ENCODE measurements at regions not wholly inside any gene's neighbourhood (a gene's known extent, or its start where the extent isn't known, plus 50 kb on each side); places are given as distances from the start of the nearest gene placed in this dataset.
"Not testable (repeated sequence)": the region's sequence is repeated elsewhere in the genome, so short reads cannot be mapped to it uniquely, and the experiment has no call there.

GRCh38 chr10:107516349-107516748, 351.8 kb upstream of the SORCS1 start:
- no peak for TF ChIP-seq NFE2L2 (IDR thresholded peaks at IDR 0.05; ENCODE audit: low read depth, low read length)
- TF ChIP-seq BHLHE40 (IDR thresholded peaks at IDR 0.05; ENCODE audit: low read depth, low read length) = no peak
- TF ChIP-seq MXI1 (IDR thresholded peaks at IDR 0.05; ENCODE audit: borderline replicate concordance, low read depth, low read length) = no peak
- no peak for TF ChIP-seq RAD21 (IDR thresholded peaks at IDR 0.05; ENCODE audit: low read length)
- TF ChIP-seq ELK1 (IDR thresholded peaks at IDR 0.05; ENCODE audit: borderline replicate concordance, low read depth, low read length) = no peak
- no peak for TF ChIP-seq RFX5 (IDR thresholded peaks at IDR 0.05; ENCODE audit: low read depth, low read length)
- no peak for TF ChIP-seq MAFK (IDR thresholded peaks at IDR 0.05; ENCODE audit: low read depth, low read length)
- no peak for TF ChIP-seq POLR2A (IDR thresholded peaks at IDR 0.05; ENCODE audit: low read depth, low read length)
- no peak for TF ChIP-seq FOS (IDR thresholded peaks at IDR 0.05; ENCODE audit: low read depth, low read length)
- no peak for TF ChIP-seq CHD1 (IDR thresholded peaks at IDR 0.05; ENCODE audit: low read depth, low read length)
- H2AK9ac ChIP-seq (replicated peaks; ENCODE audit: low read depth, low read length, poor library complexity) = no peak overlapping the region
- H2BK5ac ChIP-seq (ENCODE audit: low read depth, low read length, poor library complexity, severe bottlenecking) = no peak overlapping the region
- no peak overlapping the region for H3K14ac ChIP-seq (replicated peaks; ENCODE audit: low read depth, low read length)
- H3K9me1 ChIP-seq (ENCODE audit: insufficient read depth, low read length) = no peaks in the 10 kb centered on the region
- H3K4ac ChIP-seq (ENCODE audit: low read depth, low read length) = no peak overlapping the region
- no CpG with 5 or more reads among the region's 4 CpGs for WGBS, 2 experiments (ENCODE audit: extremely low coverage in 2 of 2, insufficient read length in 1 of 2)
- H3K18ac ChIP-seq (ENCODE audit: low read depth, low read length) = no peak overlapping the region
- no peak overlapping the region for H3K27ac ChIP-seq (ENCODE audit: insufficient read depth, low read length)
- dilution Hi-C loops (cut with HindIII; ENCODE audit: low sequenced_read_pairs, unreplicated experiment) = no loop called here
- H2AFZ ChIP-seq (replicated peaks; ENCODE audit: low read length, poor library complexity) = no peak overlapping the region
- no peak overlapping the region for H3K4me2 ChIP-seq (ENCODE audit: low read depth, low read length)
- intact Hi-C loops (cut with micrococcal nuclease) = no loop called here
- no peaks in the 10 kb centered on the region for H3K4me1 ChIP-seq (ENCODE audit: control insufficient read depth, insufficient read depth, low read length)
- no peak overlapping the region for H4K5ac ChIP-seq (ENCODE audit: low read depth, low read length)
- H4K8ac ChIP-seq (ENCODE audit: low read depth in 2 of 2, low read length in 2 of 2) = no peak overlapping the region
- DNase-seq = no peak
- ATAC-seq (ENCODE audit: low read depth) = no peak
- no peak overlapping the region for H2AK5ac ChIP-seq (ENCODE audit: low read depth, low read length)
- POLR2A ChIA-PET (ENCODE audit: unreplicated experiment) = no interaction called here
- H3K56ac ChIP-seq (ENCODE audit: extremely low read depth, insufficient read depth, low read length) = no peak overlapping the region
- no peak overlapping the region for H3K4me3 ChIP-seq (ENCODE audit: insufficient read depth, low read depth, low read length)
- no peak overlapping the region for H2BK15ac ChIP-seq (ENCODE audit: low read depth, low read length)
- no TSS peak for BruUV-seq (replicated peaks)
- H3K27me3 ChIP-seq (ENCODE audit: control insufficient read depth, insufficient read depth, low read length) = no peaks in the 10 kb centered on the region
- no peak overlapping the region for H2BK120ac ChIP-seq (ENCODE audit: low read depth, low read length)
- no peak overlapping the region for H2BK20ac ChIP-seq (ENCODE audit: low read depth, low read length)
- H3K23ac ChIP-seq (ENCODE audit: low read depth, low read length) = no peak overlapping the region
- in situ Hi-C loops (cut with MboI; ENCODE audit: low sequenced_read_pairs) = no loop called here
- H3K9me3 ChIP-seq (ENCODE audit: control insufficient read depth, insufficient read depth, low read length) = peaks cover 6% of the 10 kb centered on the region
- CTCF ChIA-PET = no interaction called here
- no peaks in the 10 kb centered on the region for H3K36me3 ChIP-seq (ENCODE audit: control insufficient read depth, insufficient read depth, low read length)
- no peak overlapping the region for H3K9ac ChIP-seq (ENCODE audit: low read depth, low read length)
- no peaks in the 10 kb centered on the region for H4K20me1 ChIP-seq (ENCODE audit: insufficient read depth, low read length)
- no peaks in the 10 kb centered on the region for H3K79me1 ChIP-seq (ENCODE audit: low read depth in 1 of 2, low read length in 2 of 2)
- no peak overlapping the region for H4K91ac ChIP-seq (ENCODE audit: insufficient read depth, low read depth, low read length)

GRCh38 chr10:107504011-107504410, 339.5 kb upstream of the SORCS1 start:
- H2AK5ac ChIP-seq (ENCODE audit: low read depth, low read length); H4K8ac ChIP-seq (ENCODE audit: low read depth in 2 of 2, low read length in 2 of 2); CTCF ChIA-PET; H2BK5ac ChIP-seq (ENCODE audit: low read depth, low read length, poor library complexity, severe bottlenecking); DNase-seq; BruUV-seq (replicated peaks); H2AK9ac ChIP-seq (replicated peaks; ENCODE audit: low read depth, low read length, poor library complexity); H3K9ac ChIP-seq (ENCODE audit: low read depth, low read length); H3K36me3 ChIP-seq (ENCODE audit: control insufficient read depth, insufficient read depth, low read length); H4K5ac ChIP-seq (ENCODE audit: low read depth, low read length); dilution Hi-C loops (cut with HindIII; ENCODE audit: low sequenced_read_pairs, unreplicated experiment); H4K91ac ChIP-seq (ENCODE audit: insufficient read depth, low read depth, low read length); H3K18ac ChIP-seq (ENCODE audit: low read depth, low read length); H2AFZ ChIP-seq (replicated peaks; ENCODE audit: low read length, poor library complexity); POLR2A ChIA-PET (ENCODE audit: unreplicated experiment); H3K79me1 ChIP-seq (ENCODE audit: low read depth in 1 of 2, low read length in 2 of 2); H3K56ac ChIP-seq (ENCODE audit: extremely low read depth, insufficient read depth, low read length); H3K4me2 ChIP-seq (ENCODE audit: low read depth, low read length); H3K14ac ChIP-seq (replicated peaks; ENCODE audit: low read depth, low read length); H2BK120ac ChIP-seq (ENCODE audit: low read depth, low read length); H3K27me3 ChIP-seq (ENCODE audit: control insufficient read depth, insufficient read depth, low read length); H3K4me3 ChIP-seq (ENCODE audit: insufficient read depth, low read depth, low read length); H4K20me1 ChIP-seq (ENCODE audit: insufficient read depth, low read length); H3K9me3 ChIP-seq (ENCODE audit: control insufficient read depth, insufficient read depth, low read length); H3K23ac ChIP-seq (ENCODE audit: low read depth, low read length); ATAC-seq (ENCODE audit: low read depth); H3K27ac ChIP-seq (ENCODE audit: insufficient read depth, low read length); in situ Hi-C loops (cut with MboI; ENCODE audit: low sequenced_read_pairs); H3K9me1 ChIP-seq (ENCODE audit: insufficient read depth, low read length); H2BK15ac ChIP-seq (ENCODE audit: low read depth, low read length); H3K4me1 ChIP-seq (ENCODE audit: control insufficient read depth, insufficient read depth, low read length); H3K4ac ChIP-seq (ENCODE audit: low read depth, low read length); intact Hi-C loops (cut with micrococcal nuclease); H2BK20ac ChIP-seq (ENCODE audit: low read depth, low read length): not testable (repeated sequence)
- WGBS, 2 experiments (ENCODE audit: extremely low coverage in 2 of 2, insufficient read length in 1 of 2) = no CpG with 5 or more reads among the region's 1 CpG

Measured in IMR-90 (cell line).